Ascending aorta (tissue), 2 donors: ENCODE measurements at regions not wholly inside any gene's neighbourhood (a gene's known extent, or its start where the extent isn't known, plus 50 kb on each side); places are given as distances from the start of the nearest gene placed in this dataset.

Source experiments
- DNase-seq, 2 donors: peaks; one replicate each; pipeline ENCODE4 v3.0.0-alpha.2; 2019; ENCODE audit warnings: low spot score in 2 of 2
- H3K27ac ChIP-seq, 2 donors: fragments of 200-600 bp; sonication (generic); one replicate each; pipeline ENCODE4 v1.5.1; 2016 to 2017; ENCODE audit warnings: mild to moderate bottlenecking in 1 of 2
- H3K27me3 ChIP-seq: fragments of 200-600 bp; sonication (generic); one replicate; pipeline ENCODE4 v1.5.1; 2017
- H3K36me3 ChIP-seq, 2 donors: fragments of 200-600 bp; sonication (generic); one replicate each; pipeline ENCODE4 v1.5.1; 2016
- H3K4me1 ChIP-seq, 2 donors: fragments of 200-600 bp; sonication (generic); one replicate each; pipeline ENCODE4 v1.5.1; 2016 to 2017; ENCODE audit warnings: mild to moderate bottlenecking in 1 of 2
- H3K4me3 ChIP-seq, 2 donors: fragments of 200-600 bp; sonication (generic); one replicate each; pipeline ENCODE4 v1.5.1; 2016 to 2017; ENCODE audit warnings: mild to moderate bottlenecking in 1 of 2
- H3K9me3 ChIP-seq, 2 donors: fragments of 200-600 bp; sonication (generic); one replicate each; pipeline ENCODE4 v1.5.1; 2016
- intact Hi-C: fragments of 100-400 bp; cut with DNase I; formaldehyde crosslinking; loops from one replicate; pipeline ENCODE4 v1.15.1; 2023
- TF ChIP-seq, protein P1 (sequence below), 3 experiments: fragments of 200-600 bp in 2 of 3; fragments of 450-650 bp in 1 of 3; sonication (generic) in 2 of 3; IDR thresholded peaks; one replicate each; pipeline ENCODE4 v1.5.1; 2016 to 2019; ENCODE audit warnings: antibody characterized with exemption in 3 of 3, mild to moderate bottlenecking in 1 of 3, moderate library complexity in 1 of 3

GRCh38 chr2:12071318-12071717, 324.9 kb downstream of the LPIN1 start:
- DNase-seq = no peak
- Histone ChIP-seq H3K4me1 (no peaks in the 10 kb centered on the region), H3K9me3 (no peaks in the 10 kb centered on the region), H3K36me3 (no peaks in the 10 kb centered on the region), H3K27me3 (no peaks in the 10 kb centered on the region), H3K27ac (no peak overlapping the region), H3K4me3 (no peak overlapping the region)
- intact Hi-C loops = no loop called here
- TF ChIP-seq, protein P1, sequence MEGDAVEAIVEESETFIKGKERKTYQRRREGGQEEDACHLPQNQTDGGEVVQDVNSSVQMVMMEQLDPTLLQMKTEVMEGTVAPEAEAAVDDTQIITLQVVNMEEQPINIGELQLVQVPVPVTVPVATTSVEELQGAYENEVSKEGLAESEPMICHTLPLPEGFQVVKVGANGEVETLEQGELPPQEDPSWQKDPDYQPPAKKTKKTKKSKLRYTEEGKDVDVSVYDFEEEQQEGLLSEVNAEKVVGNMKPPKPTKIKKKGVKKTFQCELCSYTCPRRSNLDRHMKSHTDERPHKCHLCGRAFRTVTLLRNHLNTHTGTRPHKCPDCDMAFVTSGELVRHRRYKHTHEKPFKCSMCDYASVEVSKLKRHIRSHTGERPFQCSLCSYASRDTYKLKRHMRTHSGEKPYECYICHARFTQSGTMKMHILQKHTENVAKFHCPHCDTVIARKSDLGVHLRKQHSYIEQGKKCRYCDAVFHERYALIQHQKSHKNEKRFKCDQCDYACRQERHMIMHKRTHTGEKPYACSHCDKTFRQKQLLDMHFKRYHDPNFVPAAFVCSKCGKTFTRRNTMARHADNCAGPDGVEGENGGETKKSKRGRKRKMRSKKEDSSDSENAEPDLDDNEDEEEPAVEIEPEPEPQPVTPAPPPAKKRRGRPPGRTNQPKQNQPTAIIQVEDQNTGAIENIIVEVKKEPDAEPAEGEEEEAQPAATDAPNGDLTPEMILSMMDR (IDR thresholded peaks at IDR 0.05) = no peak

GRCh38 chr2:12073217-12073852, 326.9 kb downstream of the LPIN1 start:
- H3K27me3 ChIP-seq = no peaks in the 10 kb centered on the region
- H3K27ac ChIP-seq = no peak overlapping the region
- H3K9me3 ChIP-seq = no peaks in the 10 kb centered on the region
- TF ChIP-seq, protein P1 (IDR thresholded peaks at IDR 0.05) = no peak
- no peak overlapping the region for H3K4me3 ChIP-seq
- H3K36me3 ChIP-seq = no peaks in the 10 kb centered on the region
- H3K4me1 ChIP-seq = no peaks in the 10 kb centered on the region
- intact Hi-C loops = no loop called here
- no peak for DNase-seq

DNA sequence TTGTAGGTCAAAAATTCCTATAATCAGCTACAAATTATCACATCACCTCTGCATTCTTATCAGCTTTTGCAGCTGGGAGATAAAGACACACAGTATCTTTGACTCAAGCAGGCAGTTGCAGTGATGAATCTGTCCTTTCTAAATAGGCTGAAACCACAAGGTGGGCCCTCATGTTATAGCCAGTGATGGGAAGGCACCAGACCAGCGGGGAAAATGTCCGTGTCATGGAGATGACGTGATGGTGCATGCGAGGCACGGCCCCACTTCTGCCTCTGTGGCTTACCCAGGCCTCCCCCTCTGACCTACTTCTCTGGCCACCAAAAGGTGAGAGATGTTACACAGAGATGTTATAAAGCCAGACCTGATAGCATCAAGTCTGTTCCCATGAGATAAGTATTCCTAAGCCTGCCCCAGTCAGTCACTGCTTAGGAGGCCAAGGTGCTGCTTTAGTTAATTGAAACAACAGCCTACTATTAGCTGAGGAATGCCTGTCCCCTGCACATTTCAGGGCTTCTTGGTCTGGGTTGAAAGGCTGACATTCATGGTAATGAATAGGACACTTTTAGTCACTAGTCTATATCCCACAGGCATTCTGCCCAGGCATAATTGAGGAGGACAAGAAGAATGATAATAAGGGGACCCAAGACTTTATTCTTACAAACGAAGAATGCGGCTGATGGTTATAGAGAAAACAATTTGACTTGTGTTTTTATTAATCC, 327.9 kb downstream of the LPIN1 start:
- Histone ChIP-seq H3K9me3 (no peaks in the 10 kb centered on the region), H3K4me1 (no peaks in the 10 kb centered on the region), H3K4me3 (no peak overlapping the region), H3K27ac (no peak overlapping the region), H3K27me3 (no peaks in the 10 kb centered on the region), H3K36me3 (no peaks in the 10 kb centered on the region)
- intact Hi-C loops = no loop called here
- TF ChIP-seq, protein P1 (IDR thresholded peaks at IDR 0.05) = no peak
- no peak for DNase-seq

DNA sequence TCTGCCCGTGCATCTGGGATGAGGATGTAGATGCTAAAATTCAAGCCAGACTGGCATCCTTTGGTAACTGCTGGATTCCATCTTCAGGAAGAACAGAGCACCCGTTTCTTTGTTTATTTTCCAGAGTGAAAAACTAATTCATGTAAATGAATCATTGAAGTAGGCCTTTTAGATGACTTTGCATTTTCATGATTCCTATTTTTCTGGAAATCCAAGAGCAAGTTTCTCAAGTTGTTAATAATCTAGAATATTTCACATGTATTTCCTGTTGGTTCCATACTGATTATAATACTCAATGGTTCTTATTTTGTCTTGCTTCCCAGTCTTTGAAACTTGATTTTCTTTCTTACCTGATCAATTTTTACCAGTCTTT, 328.4 kb downstream of the LPIN1 start:
- H3K27me3 ChIP-seq = no peaks in the 10 kb centered on the region
- DNase-seq = no peak
- H3K27ac ChIP-seq = no peak overlapping the region
- H3K36me3 ChIP-seq = no peaks in the 10 kb centered on the region
- H3K4me1 ChIP-seq = no peaks in the 10 kb centered on the region
- TF ChIP-seq, protein P1 (IDR thresholded peaks at IDR 0.05) = no peak
- H3K4me3 ChIP-seq = no peak overlapping the region
- H3K9me3 ChIP-seq = no peaks in the 10 kb centered on the region
- intact Hi-C loops = no loop called here

GRCh38 chr2:12075603-12076002, 329.2 kb downstream of the LPIN1 start:
- no peaks in the 10 kb centered on the region for H3K9me3 ChIP-seq
- intact Hi-C loops = no loop called here

More at GRCh38 chr2:12075603-12076002, 329.2 kb downstream of the LPIN1 start:
- DNase-seq = no peak
- Histone ChIP-seq H3K27ac (no peak overlapping the region), H3K4me3 (no peak overlapping the region), H3K36me3 (no peaks in the 10 kb centered on the region), H3K4me1 (no peaks in the 10 kb centered on the region), H3K27me3 (no peaks in the 10 kb centered on the region)
- TF ChIP-seq, protein P1 (IDR thresholded peaks at IDR 0.05) = no peak
